Endothelial cell of umbilical vein (primary cell): ENCODE measurements at regions not wholly inside any gene's neighbourhood (a gene's known extent, or its start where the extent isn't known, plus 50 kb on each side); places are given as distances from the start of the nearest gene placed in this dataset.

ENCODE experiments used
- BruUV-seq: library from RNA; stranded (reverse); fragments of 400-500 nt; replicated peaks from 2 replicates; lab custom pipeline; 2021; lab: Mats Ljungman, UMichigan
- CTCF ChIA-PET: fragments of 300-600, 350-600 bp; sonication (Branson Sonifier 250); formaldehyde crosslinking; loops from one replicate; lab custom pipeline; 2021; ENCODE audit warnings: antibody characterized with exemption, inconsistent platforms; lab: Charles Lee
- POLR2A ChIA-PET: fragments of 300-600, 350-600 bp; sonication (Branson Sonifier 250); formaldehyde crosslinking; loops from one replicate; lab custom pipeline; 2021; ENCODE audit warnings: antibody characterized with exemption, inconsistent platforms; lab: Charles Lee
- DNase-seq: peaks from one replicate; pipeline ENCODE4 v3.0.0-alpha.2; 2011; ENCODE audit warnings: low read depth, low spot score
- FAIRE-seq: peaks from 2 replicates; lab custom pipeline; 2011; peaks lifted over from hg19 to GRCh38; lab: Jason Lieb, UNC
- H2AFZ ChIP-seq: 2 replicates; pipeline ENCODE4 v1.6.0; 2012; ENCODE audit warnings: low read depth, low read length, control low read depth, inconsistent platforms
- H3K27ac ChIP-seq: 2 replicates; pipeline ENCODE4 v1.5.1; 2011; ENCODE audit warnings: low read depth, mild to moderate bottlenecking, control low read depth, low read length, moderate library complexity; ENCODE audit not compliant: insufficient read depth
- H3K27me3 ChIP-seq, 2 experiments: 2 replicates each; pipeline versions ENCODE4 v1.6.0 to v1.6.1; 2011; ENCODE audit warnings: low read length in 2 of 2, mixed read lengths in 1 of 2; ENCODE audit not compliant: control insufficient read depth in 2 of 2, insufficient read depth in 2 of 2
- H3K36me3 ChIP-seq, 2 experiments: 2 replicates in 1 of 2; 3 replicates in 1 of 2; pipeline ENCODE4 v1.5.1; 2011; ENCODE audit warnings: low read length in 2 of 2, mild to moderate bottlenecking in 1 of 2, moderate library complexity in 1 of 2; ENCODE audit not compliant: control insufficient read depth in 2 of 2, insufficient read depth in 2 of 2; ENCODE audit errors: extremely low read depth in 1 of 2
- H3K4me1 ChIP-seq: 3 replicates; pipeline ENCODE4 v1.5.1; 2011; ENCODE audit warnings: mild to moderate bottlenecking, low read length; ENCODE audit not compliant: control insufficient read depth, insufficient read depth; ENCODE audit errors: extremely low read depth
- H3K4me2 ChIP-seq: 2 replicates; pipeline ENCODE4 v1.6.1; 2011; ENCODE audit warnings: low read length, control low read depth, mixed read lengths; ENCODE audit not compliant: insufficient read depth
- H3K4me3 ChIP-seq, 3 experiments: fragments of 200-600 bp in 1 of 3; sonication (generic), shearing (Covaris generic) in 1 of 3; replicated peaks in 1 of 3; 2 replicates each; pipeline ENCODE4 v1.5.1; 2011 to 2016; ENCODE audit warnings: control low read depth in 3 of 3, low read length in 3 of 3, mild to moderate bottlenecking in 2 of 3, inconsistent platforms in 1 of 3, low read depth in 1 of 3, moderate library complexity in 1 of 3; ENCODE audit not compliant: insufficient read depth in 1 of 3
- H3K79me2 ChIP-seq: 2 replicates; pipeline ENCODE4 v1.6.0; 2012; ENCODE audit warnings: low read length, inconsistent platforms; ENCODE audit not compliant: control insufficient read depth, insufficient read depth
- H3K9ac ChIP-seq: replicated peaks from 2 replicates; pipeline ENCODE3; 2011; ENCODE audit warnings: low read length, control low read depth; ENCODE audit not compliant: insufficient read depth; ENCODE audit errors: extremely low read depth
- H3K9me1 ChIP-seq: replicated peaks from 3 replicates; pipeline ENCODE4 v1.6.0; 2011; ENCODE audit warnings: mild to moderate bottlenecking, low read length; ENCODE audit not compliant: control insufficient read depth, insufficient read depth; ENCODE audit errors: extremely low read depth
- H3K9me3 ChIP-seq: replicated peaks from 2 replicates; pipeline ENCODE4 v1.5.1; 2012; ENCODE audit warnings: low read length, inconsistent platforms; ENCODE audit not compliant: control insufficient read depth, insufficient read depth
- H4K20me1 ChIP-seq: replicated peaks from 2 replicates; pipeline ENCODE3; 2011; ENCODE audit warnings: mild to moderate bottlenecking, low read length; ENCODE audit not compliant: control insufficient read depth, insufficient read depth; ENCODE audit errors: extremely low read depth
- EZH2 ChIP-seq: IDR thresholded peaks from 2 replicates; pipeline ENCODE4 v1.6.1; 2012; ENCODE audit warnings: borderline replicate concordance, low read depth, mild to moderate bottlenecking, moderate library complexity, low read length, inconsistent platforms; ENCODE audit not compliant: severe bottlenecking
- FOS ChIP-seq: IDR thresholded peaks from 2 replicates; pipeline ENCODE4 v1.6.1; 2011; ENCODE audit warnings: mild to moderate bottlenecking, low read length, moderate library complexity, borderline replicate concordance; ENCODE audit not compliant: insufficient read depth
- GATA2 ChIP-seq: IDR thresholded peaks from 2 replicates; pipeline ENCODE4 v1.7.0; 2011; ENCODE audit warnings: low read depth, mild to moderate bottlenecking, moderate library complexity, mixed read lengths, low read length; ENCODE audit not compliant: insufficient read length, insufficient read depth
- JUN ChIP-seq: IDR thresholded peaks from 2 replicates; pipeline ENCODE4 v1.6.1; 2011; ENCODE audit warnings: borderline replicate concordance, low read depth; ENCODE audit not compliant: insufficient read length, insufficient read depth
- MAX ChIP-seq: IDR thresholded peaks from 2 replicates; pipeline ENCODE4 v1.6.1; 2011; ENCODE audit not compliant: insufficient read depth, insufficient read length
- MYC ChIP-seq: IDR thresholded peaks from one replicate; pipeline ENCODE4 v1.6.1; 2011; ENCODE audit warnings: mild to moderate bottlenecking, low read depth, low read length
- POLR2A ChIP-seq: IDR thresholded peaks from 2 replicates; pipeline ENCODE4 v1.6.1; 2012; ENCODE audit warnings: low read depth, mild to moderate bottlenecking, control low read depth, low read length
- POLR2AphosphoS5 ChIP-seq: IDR thresholded peaks from 2 replicates; pipeline ENCODE4 v1.6.1; 2012; ENCODE audit warnings: low read depth, mild to moderate bottlenecking, control low read depth, low read length, moderate library complexity; ENCODE audit not compliant: insufficient read depth
- dilution Hi-C: fragments of 300-500 bp; cut with MboI; formaldehyde crosslinking; loops from one replicate; pipeline ENCODE4 v1.15.0; 2019; ENCODE audit warnings: low sequenced_read_pairs; ENCODE audit not compliant: extremely low pct_ligation_motif_present
- intact Hi-C: fragments of 100-400 bp; cut with micrococcal nuclease; formaldehyde crosslinking; loops from one replicate; pipeline ENCODE4 v1.10.0; 2022
- TF ChIP-seq, protein P1 (sequence below), 2 donors: IDR thresholded peaks; 1 replicate in 1 of 2; 2 replicates in 1 of 2; pipeline ENCODE4 v1.5.1; 2011; ENCODE audit warnings: low read length in 2 of 2, mild to moderate bottlenecking in 2 of 2, moderate library complexity in 2 of 2, control low read depth in 1 of 2, inconsistent platforms in 1 of 2, low read depth in 1 of 2; ENCODE audit not compliant: insufficient read depth in 1 of 2; ENCODE audit errors: extremely low read depth in 1 of 2

DNA sequence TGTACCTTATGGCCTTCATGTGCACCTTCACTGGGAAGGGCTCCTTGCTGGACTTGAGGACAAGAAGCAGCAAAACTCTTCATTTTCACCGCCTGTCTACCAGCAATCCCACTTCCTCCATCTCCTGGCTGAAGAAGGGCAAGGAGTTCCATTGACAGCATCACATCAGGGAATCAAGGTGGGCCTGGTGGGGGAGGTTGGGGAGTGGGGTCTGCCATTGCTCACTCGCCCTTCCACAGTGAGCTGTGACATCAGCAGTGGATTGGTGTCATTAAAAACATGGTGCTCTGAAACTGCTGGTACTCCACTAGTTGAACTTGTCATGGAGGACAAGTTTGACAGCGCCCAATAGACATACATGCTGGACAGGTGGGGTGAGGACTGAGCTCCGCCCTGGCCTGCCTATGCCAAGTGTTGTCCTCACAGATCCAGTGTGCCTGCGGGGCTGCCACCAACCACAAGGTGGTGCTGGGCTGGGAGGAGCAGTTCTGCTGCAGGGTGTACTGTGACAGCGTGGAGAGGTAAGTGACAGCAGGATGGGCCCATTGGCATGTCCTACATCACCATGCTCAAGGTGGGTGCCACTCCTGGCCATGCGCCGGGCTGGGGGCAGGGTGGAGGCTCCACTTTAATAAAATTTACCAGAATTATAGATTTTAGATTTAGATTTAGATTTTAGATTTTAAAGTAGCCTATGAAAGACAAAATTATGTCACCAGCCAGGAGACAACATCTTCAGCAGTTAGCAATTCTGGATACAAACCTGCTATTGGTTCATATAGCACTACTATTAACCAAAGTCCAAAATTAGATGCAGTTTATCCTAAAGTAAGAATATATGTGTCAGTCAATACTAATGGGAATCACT, 1729.1 kb downstream of the TP53TG3F start:
- TF ChIP-seq JUN (no peak), EZH2 (no peak), MYC (no peak), GATA2 (no peak), MAX (no peak), POLR2A (no peak), FOS (no peak), POLR2AphosphoS5 (no peak)
- TF ChIP-seq, protein P1, sequence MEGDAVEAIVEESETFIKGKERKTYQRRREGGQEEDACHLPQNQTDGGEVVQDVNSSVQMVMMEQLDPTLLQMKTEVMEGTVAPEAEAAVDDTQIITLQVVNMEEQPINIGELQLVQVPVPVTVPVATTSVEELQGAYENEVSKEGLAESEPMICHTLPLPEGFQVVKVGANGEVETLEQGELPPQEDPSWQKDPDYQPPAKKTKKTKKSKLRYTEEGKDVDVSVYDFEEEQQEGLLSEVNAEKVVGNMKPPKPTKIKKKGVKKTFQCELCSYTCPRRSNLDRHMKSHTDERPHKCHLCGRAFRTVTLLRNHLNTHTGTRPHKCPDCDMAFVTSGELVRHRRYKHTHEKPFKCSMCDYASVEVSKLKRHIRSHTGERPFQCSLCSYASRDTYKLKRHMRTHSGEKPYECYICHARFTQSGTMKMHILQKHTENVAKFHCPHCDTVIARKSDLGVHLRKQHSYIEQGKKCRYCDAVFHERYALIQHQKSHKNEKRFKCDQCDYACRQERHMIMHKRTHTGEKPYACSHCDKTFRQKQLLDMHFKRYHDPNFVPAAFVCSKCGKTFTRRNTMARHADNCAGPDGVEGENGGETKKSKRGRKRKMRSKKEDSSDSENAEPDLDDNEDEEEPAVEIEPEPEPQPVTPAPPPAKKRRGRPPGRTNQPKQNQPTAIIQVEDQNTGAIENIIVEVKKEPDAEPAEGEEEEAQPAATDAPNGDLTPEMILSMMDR (IDR thresholded peaks at IDR 0.05; ENCODE audit: extremely low read depth in 1 of 2, insufficient read depth in 1 of 2, low read depth in 1 of 2, low read length in 2 of 2), result no peak
- H3K36me3 ChIP-seq, result no peaks in the 10 kb centered on the region
- DNase-seq, result no peak
- BruUV-seq, result no TSS peak
- dilution Hi-C loops, result no loop called here
- no peak overlapping the region for H2AFZ ChIP-seq
- H3K4me3 ChIP-seq, result no peak overlapping the region
- ChIA-PET CTCF (no interaction called here), POLR2A (no interaction called here)
- no peak overlapping the region for H3K27ac ChIP-seq
- no peaks in the 10 kb centered on the region for H3K9me1 ChIP-seq
- no peaks in the 10 kb centered on the region for H3K9me3 ChIP-seq
- no peaks in the 10 kb centered on the region for H3K79me2 ChIP-seq
- no peak overlapping the region for H3K4me2 ChIP-seq
- intact Hi-C loops, result no loop called here
- FAIRE-seq, result no peak
- no peak overlapping the region for H3K9ac ChIP-seq
- no peaks in the 10 kb centered on the region for H3K27me3 ChIP-seq
- H4K20me1 ChIP-seq, result no peaks in the 10 kb centered on the region
- no peaks in the 10 kb centered on the region for H3K4me1 ChIP-seq
